IMR-90 (cell line): ENCODE measurements at regions not wholly inside any gene's neighbourhood (a gene's known extent, or its start where the extent isn't known, plus 50 kb on each side); places are given as distances from the start of the nearest gene placed in this dataset.

ENCODE experiments used
- ATAC-seq: fragments of 200-7000 bp; cut with Tn5 transposase; 2 replicates; pipeline ENCODE4 v1.9.1; 2020; ENCODE audit warnings: low read depth, mild to moderate bottlenecking, moderate library complexity
- BruUV-seq: library from RNA; stranded (reverse); fragments of 400-500 nt; replicated peaks from 2 replicates; lab custom pipeline; 2021; lab: Mats Ljungman, UMichigan
- CTCF ChIA-PET: fragments of 300-600 bp; formaldehyde crosslinking; extraction: SDS; loops from one replicate; lab custom pipeline; 2021; ENCODE audit warnings: antibody characterized with exemption; lab: Yijun Ruan, JAX
- POLR2A ChIA-PET: fragments of 300-600 bp; sonication (Branson Sonifier 250); formaldehyde crosslinking; loops from one replicate; lab custom pipeline; 2022; ENCODE audit warnings: antibody characterized with exemption; ENCODE audit not compliant: unreplicated experiment; lab: Charles Lee
- DNase-seq: peaks from one replicate; pipeline ENCODE4 v3.0.0; 2013
- H2AFZ ChIP-seq: replicated peaks from 2 replicates; pipeline ENCODE3; 2013; ENCODE audit warnings: low read length, mild to moderate bottlenecking; ENCODE audit not compliant: poor library complexity
- H2AK5ac ChIP-seq: 2 replicates; pipeline ENCODE4 v1.6.1; 2013; ENCODE audit warnings: low read depth, low read length, inconsistent platforms
- H2AK9ac ChIP-seq: replicated peaks from 2 replicates; pipeline ENCODE3; 2013; ENCODE audit warnings: mild to moderate bottlenecking, low read depth, low read length, moderate library complexity; ENCODE audit not compliant: poor library complexity
- H2BK120ac ChIP-seq: 2 replicates; pipeline ENCODE4 v1.6.1; 2013; ENCODE audit warnings: low read depth, low read length, inconsistent platforms
- H2BK15ac ChIP-seq: 3 replicates; pipeline ENCODE4 v1.6.1; 2013; ENCODE audit warnings: low read depth, low read length, inconsistent platforms
- H2BK20ac ChIP-seq: 2 replicates; pipeline ENCODE4 v1.6.1; 2013; ENCODE audit warnings: low read depth, mild to moderate bottlenecking, inconsistent platforms, low read length, moderate library complexity
- H2BK5ac ChIP-seq: 2 replicates; pipeline ENCODE4 v1.6.1; 2013; ENCODE audit warnings: mild to moderate bottlenecking, low read depth, low read length, inconsistent platforms; ENCODE audit not compliant: poor library complexity, severe bottlenecking
- H3K14ac ChIP-seq: replicated peaks from 2 replicates; pipeline ENCODE4 v1.6.1; 2013; ENCODE audit warnings: low read depth, low read length, inconsistent platforms
- H3K18ac ChIP-seq: 2 replicates; pipeline ENCODE4 v1.6.1; 2013; ENCODE audit warnings: low read depth, low read length, control low read depth
- H3K23ac ChIP-seq: 2 replicates; pipeline ENCODE4 v1.6.1; 2013; ENCODE audit warnings: low read depth, low read length, inconsistent platforms
- H3K27ac ChIP-seq: 2 replicates; pipeline ENCODE4 v1.5.1; 2013; ENCODE audit warnings: mild to moderate bottlenecking, control low read depth, low read length; ENCODE audit not compliant: insufficient read depth
- H3K27me3 ChIP-seq: 2 replicates; pipeline ENCODE4 v1.6.1; 2013; ENCODE audit warnings: low read length; ENCODE audit not compliant: control insufficient read depth, insufficient read depth
- H3K36me3 ChIP-seq: 2 replicates; pipeline ENCODE4 v1.6.1; 2013; ENCODE audit warnings: low read length, mixed read lengths; ENCODE audit not compliant: control insufficient read depth, insufficient read depth
- H3K4ac ChIP-seq: 2 replicates; pipeline ENCODE4 v1.6.1; 2013; ENCODE audit warnings: low read depth, low read length, inconsistent platforms
- H3K4me1 ChIP-seq: 2 replicates; pipeline ENCODE4 v1.6.1; 2013; ENCODE audit warnings: low read length, mixed read lengths; ENCODE audit not compliant: control insufficient read depth, insufficient read depth
- H3K4me2 ChIP-seq: 2 replicates; pipeline ENCODE4 v1.6.1; 2013; ENCODE audit warnings: low read depth, mild to moderate bottlenecking, control low read depth, low read length, moderate library complexity
- H3K4me3 ChIP-seq: 2 replicates; pipeline ENCODE4 v1.5.1; 2013; ENCODE audit warnings: low read depth, mild to moderate bottlenecking, control low read depth, low read length, moderate library complexity; ENCODE audit not compliant: insufficient read depth
- H3K56ac ChIP-seq: 2 replicates; pipeline ENCODE4 v1.6.1; 2013; ENCODE audit warnings: low read length, inconsistent platforms; ENCODE audit not compliant: insufficient read depth; ENCODE audit errors: extremely low read depth
- H3K79me1 ChIP-seq, 2 experiments: 2 replicates each; pipeline ENCODE4 v1.6.1; 2013; ENCODE audit warnings: low read length in 2 of 2, inconsistent platforms in 1 of 2, low read depth in 1 of 2
- H3K9ac ChIP-seq: 2 replicates; pipeline ENCODE4 v1.6.1; 2013; ENCODE audit warnings: low read depth, low read length, control low read depth
- H3K9me1 ChIP-seq: 2 replicates; pipeline ENCODE4 v1.6.1; 2013; ENCODE audit warnings: low read length, inconsistent platforms; ENCODE audit not compliant: insufficient read depth
- H3K9me3 ChIP-seq: 2 replicates; pipeline ENCODE4 v1.6.1; 2013; ENCODE audit warnings: low read length; ENCODE audit not compliant: control insufficient read depth, insufficient read depth
- H4K20me1 ChIP-seq: 2 replicates; pipeline ENCODE4 v1.6.1; 2013; ENCODE audit warnings: low read length, inconsistent platforms; ENCODE audit not compliant: insufficient read depth
- H4K5ac ChIP-seq: 2 replicates; pipeline ENCODE4 v1.6.1; 2013; ENCODE audit warnings: mild to moderate bottlenecking, low read depth, low read length, control low read depth
- H4K8ac ChIP-seq, 2 experiments: 2 replicates each; pipeline ENCODE4 v1.6.1; 2013; ENCODE audit warnings: low read depth in 2 of 2, low read length in 2 of 2, control low read depth in 1 of 2, inconsistent platforms in 1 of 2
- H4K91ac ChIP-seq: 2 replicates; pipeline ENCODE4 v1.6.1; 2013; ENCODE audit warnings: low read depth, low read length, inconsistent platforms; ENCODE audit not compliant: insufficient read depth
- BHLHE40 ChIP-seq: fragments of 150-350 bp; IDR thresholded peaks from 2 replicates; pipeline ENCODE4 v1.6.1; 2016; ENCODE audit warnings: mild to moderate bottlenecking, low read depth, low read length
- MAFK ChIP-seq: IDR thresholded peaks from 2 replicates; pipeline ENCODE4 v1.6.1; 2012; ENCODE audit warnings: low read depth, low read length, improper control_type of control experiment
- MAZ ChIP-seq: IDR thresholded peaks from 2 replicates; pipeline ENCODE4 v1.6.1; 2012; ENCODE audit warnings: low read depth, mild to moderate bottlenecking, low read length, improper control_type of control experiment, moderate library complexity, borderline replicate concordance
- MXI1 ChIP-seq: IDR thresholded peaks from 2 replicates; pipeline ENCODE4 v1.6.1; 2012; ENCODE audit warnings: low read depth, mild to moderate bottlenecking, low read length, moderate library complexity, borderline replicate concordance
- NFE2L2 ChIP-seq: fragments of 150-350 bp; IDR thresholded peaks from 2 replicates; pipeline ENCODE4 v1.6.1; 2016; ENCODE audit warnings: low read depth, mild to moderate bottlenecking, low read length
- POLR2A ChIP-seq: IDR thresholded peaks from 2 replicates; pipeline ENCODE4 v1.6.1; 2012; ENCODE audit warnings: mild to moderate bottlenecking, low read depth, low read length
- RAD21 ChIP-seq: IDR thresholded peaks from 2 replicates; pipeline ENCODE4 v1.6.1; 2012; ENCODE audit warnings: low read length, improper control_type of control experiment
- RCOR1 ChIP-seq: IDR thresholded peaks from 2 replicates; pipeline ENCODE4 v1.6.1; 2012; ENCODE audit warnings: mild to moderate bottlenecking, low read length, improper control_type of control experiment; ENCODE audit not compliant: insufficient replicate concordance
- SMC3 ChIP-seq: fragments of 150-350 bp; IDR thresholded peaks from 2 replicates; pipeline ENCODE4 v1.6.1; 2016; ENCODE audit warnings: low read depth, mild to moderate bottlenecking, antibody characterized with exemption, low read length, moderate library complexity
- whole genome bisulfite sequencing, 2 experiments: methylation state at CpG; one replicate each; pipeline versions ENCODE4 v1.1.5 to v1.1.7; 2013; ENCODE audit warnings: missing lambda C conversion rate in 2 of 2; ENCODE audit not compliant: insufficient read length in 1 of 2; ENCODE audit errors: extremely low coverage in 2 of 2; 5-methylcytosine and 5-hydroxymethylcytosine counted together
- dilution Hi-C: fragments of 300-500 bp; cut with HindIII; formaldehyde crosslinking; loops from one replicate; pipeline ENCODE4 v1.14.3; 2018; ENCODE audit warnings: low sequenced_read_pairs; ENCODE audit not compliant: unreplicated experiment
- in situ Hi-C: fragments of 300-500 bp; cut with MboI; formaldehyde crosslinking; loops from 3 replicates; pipeline ENCODE4 v1.14.3; 2019; ENCODE audit warnings: low sequenced_read_pairs, inconsistent platforms, mixed read lengths
- intact Hi-C: fragments of 100-400 bp; cut with micrococcal nuclease; formaldehyde crosslinking; loops from 2 replicates; pipeline ENCODE4 v1.10.0; 2022
- TF ChIP-seq, protein P1 (sequence below): fragments of 150-350 bp; IDR thresholded peaks from 2 replicates; pipeline ENCODE4 v1.6.1; 2016; ENCODE audit warnings: low read depth, mild to moderate bottlenecking, low read length, moderate library complexity, borderline replicate concordance
- TF ChIP-seq, protein P2 (sequence below): fragments of 150-350 bp; IDR thresholded peaks from 2 replicates; pipeline ENCODE4 v1.6.1; 2017; ENCODE audit warnings: mild to moderate bottlenecking, antibody characterized with exemption, low read length, low read depth
- TF ChIP-seq, protein P3 (sequence below): conservative IDR thresholded peaks from 2 replicates; pipeline ENCODE4 v1.5.1; 2012; ENCODE audit warnings: mild to moderate bottlenecking, low read depth, low read length, improper control_type of control experiment

DNA sequence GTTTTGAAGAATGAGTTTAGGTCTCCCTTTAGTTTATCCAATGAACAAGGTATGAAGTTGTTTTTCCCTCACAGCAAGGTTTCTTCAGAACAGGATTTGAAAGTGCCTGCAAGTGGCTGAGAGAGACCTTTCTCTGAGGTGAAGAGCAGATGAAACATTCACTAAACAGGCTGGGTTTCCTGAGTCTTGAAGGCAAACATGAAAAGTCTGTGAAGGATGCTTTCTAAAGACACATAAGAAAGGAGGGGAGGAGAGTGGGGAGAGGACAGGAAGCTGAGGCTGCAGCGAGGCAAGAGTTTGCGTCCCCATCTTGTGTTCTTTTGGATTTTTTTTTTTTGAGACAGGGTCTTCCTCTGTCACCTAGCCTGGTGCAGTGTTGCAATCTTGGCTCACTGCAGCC lies 95.7 kb upstream of the SIM2 start:
- CTCF ChIA-PET: interaction anchor here (0.6 kb wide), 1 partner anchor 165 kb away, joined by 4 read pairs; no protein-coding TSS in a partner anchor
- Histone ChIP-seq H3K4me2 (no peak overlapping the region), H2AFZ (no peak overlapping the region), H2AK5ac (no peak overlapping the region), H2BK15ac (no peak overlapping the region), H3K18ac (no peak overlapping the region), H2BK120ac (no peak overlapping the region), H2AK9ac (no peak overlapping the region), H4K5ac (no peak overlapping the region), H3K14ac (no peak overlapping the region), H4K91ac (no peak overlapping the region), H3K9me3 (peaks cover 5% of the 10 kb centered on the region), H3K27ac (no peak overlapping the region), H4K20me1 (no peaks in the 10 kb centered on the region), H3K56ac (no peak overlapping the region), H3K79me1 (no peaks in the 10 kb centered on the region), H3K36me3 (no peaks in the 10 kb centered on the region), H3K9me1 (no peaks in the 10 kb centered on the region), H3K9ac (no peak overlapping the region), H2BK5ac (no peak overlapping the region), H3K4me1 (no peaks in the 10 kb centered on the region), H3K27me3 (peaks cover 63% of the 10 kb centered on the region), H3K4me3 (no peak overlapping the region), H4K8ac (no peak overlapping the region), H3K23ac (no peak overlapping the region), H2BK20ac (no peak overlapping the region), H3K4ac (no peak overlapping the region)
- POLR2A ChIA-PET: no interaction called here
- no TSS peak for BruUV-seq
- intact Hi-C loops: no loop called here
- no CpG with 5 or more reads among the region's 2 CpGs for WGBS, 2 experiments
- DNase-seq (no peak), ATAC-seq (no peak)
- in situ Hi-C loops: no loop called here
- dilution Hi-C loops: no loop called here
- TF ChIP-seq POLR2A (no peak), NFE2L2 (no peak), SMC3 (no peak), MAFK (no peak), RAD21 (no peak), RCOR1 (no peak), MAZ (no peak), MXI1 (no peak), BHLHE40 (no peak)
- TF ChIP-seq, protein P1, sequence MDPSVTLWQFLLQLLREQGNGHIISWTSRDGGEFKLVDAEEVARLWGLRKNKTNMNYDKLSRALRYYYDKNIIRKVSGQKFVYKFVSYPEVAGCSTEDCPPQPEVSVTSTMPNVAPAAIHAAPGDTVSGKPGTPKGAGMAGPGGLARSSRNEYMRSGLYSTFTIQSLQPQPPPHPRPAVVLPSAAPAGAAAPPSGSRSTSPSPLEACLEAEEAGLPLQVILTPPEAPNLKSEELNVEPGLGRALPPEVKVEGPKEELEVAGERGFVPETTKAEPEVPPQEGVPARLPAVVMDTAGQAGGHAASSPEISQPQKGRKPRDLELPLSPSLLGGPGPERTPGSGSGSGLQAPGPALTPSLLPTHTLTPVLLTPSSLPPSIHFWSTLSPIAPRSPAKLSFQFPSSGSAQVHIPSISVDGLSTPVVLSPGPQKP: no peak
- TF ChIP-seq, protein P2, sequence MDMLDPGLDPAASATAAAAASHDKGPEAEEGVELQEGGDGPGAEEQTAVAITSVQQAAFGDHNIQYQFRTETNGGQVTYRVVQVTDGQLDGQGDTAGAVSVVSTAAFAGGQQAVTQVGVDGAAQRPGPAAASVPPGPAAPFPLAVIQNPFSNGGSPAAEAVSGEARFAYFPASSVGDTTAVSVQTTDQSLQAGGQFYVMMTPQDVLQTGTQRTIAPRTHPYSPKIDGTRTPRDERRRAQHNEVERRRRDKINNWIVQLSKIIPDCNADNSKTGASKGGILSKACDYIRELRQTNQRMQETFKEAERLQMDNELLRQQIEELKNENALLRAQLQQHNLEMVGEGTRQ: no peak
- TF ChIP-seq, protein P3, sequence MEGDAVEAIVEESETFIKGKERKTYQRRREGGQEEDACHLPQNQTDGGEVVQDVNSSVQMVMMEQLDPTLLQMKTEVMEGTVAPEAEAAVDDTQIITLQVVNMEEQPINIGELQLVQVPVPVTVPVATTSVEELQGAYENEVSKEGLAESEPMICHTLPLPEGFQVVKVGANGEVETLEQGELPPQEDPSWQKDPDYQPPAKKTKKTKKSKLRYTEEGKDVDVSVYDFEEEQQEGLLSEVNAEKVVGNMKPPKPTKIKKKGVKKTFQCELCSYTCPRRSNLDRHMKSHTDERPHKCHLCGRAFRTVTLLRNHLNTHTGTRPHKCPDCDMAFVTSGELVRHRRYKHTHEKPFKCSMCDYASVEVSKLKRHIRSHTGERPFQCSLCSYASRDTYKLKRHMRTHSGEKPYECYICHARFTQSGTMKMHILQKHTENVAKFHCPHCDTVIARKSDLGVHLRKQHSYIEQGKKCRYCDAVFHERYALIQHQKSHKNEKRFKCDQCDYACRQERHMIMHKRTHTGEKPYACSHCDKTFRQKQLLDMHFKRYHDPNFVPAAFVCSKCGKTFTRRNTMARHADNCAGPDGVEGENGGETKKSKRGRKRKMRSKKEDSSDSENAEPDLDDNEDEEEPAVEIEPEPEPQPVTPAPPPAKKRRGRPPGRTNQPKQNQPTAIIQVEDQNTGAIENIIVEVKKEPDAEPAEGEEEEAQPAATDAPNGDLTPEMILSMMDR: no peak
